Ishikawa (cell line): ENCODE measurements at regions not wholly inside any gene's neighbourhood (a gene's known extent, or its start where the extent isn't known, plus 50 kb on each side); places are given as distances from the start of the nearest gene placed in this dataset.

Source experiments
- CEBPB ChIP-seq: IDR thresholded peaks from 2 replicates; pipeline ENCODE4 v1.6.1; 2012
- CREB1 ChIP-seq: IDR thresholded peaks from 2 replicates; pipeline ENCODE4 v1.6.1; 2012; ENCODE audit warnings: low read depth
- EGR1 ChIP-seq: IDR thresholded peaks from 2 replicates; pipeline ENCODE4 v1.6.1; 2012
- EP300 ChIP-seq: IDR thresholded peaks from 2 replicates; pipeline ENCODE4 v1.6.1; 2012; ENCODE audit warnings: borderline replicate concordance
- FOXM1 ChIP-seq: IDR thresholded peaks from 2 replicates; pipeline ENCODE4 v1.6.1; 2012; ENCODE audit warnings: low read depth, borderline replicate concordance
- MAX ChIP-seq: IDR thresholded peaks from 2 replicates; pipeline ENCODE4 v1.6.1; 2012
- NFIC ChIP-seq: IDR thresholded peaks from 2 replicates; pipeline ENCODE4 v1.6.1; 2012
- RAD21 ChIP-seq: IDR thresholded peaks from 2 replicates; pipeline ENCODE4 v1.6.1; 2012; ENCODE audit warnings: low read depth
- REST ChIP-seq: IDR thresholded peaks from 2 replicates; pipeline ENCODE4 v1.6.1; 2012; ENCODE audit warnings: low read depth, mild to moderate bottlenecking
- TAF1 ChIP-seq: IDR thresholded peaks from 2 replicates; pipeline ENCODE4 v1.6.1; 2012; ENCODE audit warnings: low read depth, mild to moderate bottlenecking
- TCF12 ChIP-seq: IDR thresholded peaks from 2 replicates; pipeline ENCODE4 v1.6.1; 2012; ENCODE audit warnings: low read depth
- TEAD4 ChIP-seq: IDR thresholded peaks from 2 replicates; pipeline ENCODE4 v1.6.1; 2012
- YY1 ChIP-seq: IDR thresholded peaks from 2 replicates; pipeline ENCODE4 v1.6.1; 2012; ENCODE audit warnings: low read depth
- ZBTB7A ChIP-seq: IDR thresholded peaks from 2 replicates; pipeline ENCODE4 v1.6.1; 2012; ENCODE audit warnings: low read depth
- TF ChIP-seq, protein P1 (sequence below): IDR thresholded peaks from 2 replicates; pipeline ENCODE4 v1.6.1; 2012

DNA sequence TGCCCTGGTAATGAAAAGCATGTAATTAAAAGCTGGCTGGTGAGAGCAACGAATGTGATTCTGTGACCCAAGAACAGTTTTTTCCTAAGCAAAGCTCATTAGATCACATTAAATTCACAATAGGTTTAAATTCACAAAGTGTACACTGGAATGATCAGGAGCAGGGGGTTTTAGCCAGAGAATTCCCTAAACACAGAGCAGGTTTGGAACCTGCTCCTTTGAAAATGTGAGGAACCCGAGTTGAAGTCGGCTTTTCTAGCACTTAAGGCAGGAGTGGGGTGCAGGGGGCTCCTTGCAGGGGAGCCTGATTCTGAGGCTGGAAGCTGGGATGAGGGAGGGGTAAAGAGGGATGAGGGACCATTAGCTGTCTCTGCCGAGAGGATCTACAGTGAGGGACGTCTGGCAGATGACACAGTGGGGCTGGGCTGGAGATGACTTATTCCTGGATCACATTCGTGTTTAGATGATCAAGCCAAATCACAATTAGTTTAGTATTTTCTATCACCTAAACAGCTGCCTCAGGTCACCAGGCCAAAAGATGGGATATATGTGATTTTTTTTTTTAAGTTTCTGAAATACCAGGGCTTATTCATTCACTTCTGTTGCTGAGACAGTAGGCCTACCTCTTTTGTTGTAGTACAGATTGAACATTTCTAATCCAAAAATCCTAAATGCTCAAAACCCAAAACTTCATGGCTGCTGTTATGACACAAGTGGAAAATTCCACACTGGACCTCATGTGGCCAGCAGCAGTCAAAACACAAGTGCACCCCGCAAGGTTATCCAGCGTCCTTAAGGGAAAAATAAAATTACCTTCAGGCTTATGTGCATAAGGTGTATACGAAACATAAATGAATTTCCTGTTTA, 93.1 kb upstream of the HIVEP1 start:
- TF ChIP-seq MAX, result no peak
- TF ChIP-seq CEBPB, result no peak
- no peak for TF ChIP-seq EGR1
- no peak for TF ChIP-seq YY1
- no peak for TF ChIP-seq ZBTB7A
- no peak for TF ChIP-seq EP300
- TF ChIP-seq FOXM1, result no peak
- TF ChIP-seq RAD21, result no peak
- TF ChIP-seq TEAD4, result no peak
- no peak for TF ChIP-seq NFIC
- TF ChIP-seq, protein P1, sequence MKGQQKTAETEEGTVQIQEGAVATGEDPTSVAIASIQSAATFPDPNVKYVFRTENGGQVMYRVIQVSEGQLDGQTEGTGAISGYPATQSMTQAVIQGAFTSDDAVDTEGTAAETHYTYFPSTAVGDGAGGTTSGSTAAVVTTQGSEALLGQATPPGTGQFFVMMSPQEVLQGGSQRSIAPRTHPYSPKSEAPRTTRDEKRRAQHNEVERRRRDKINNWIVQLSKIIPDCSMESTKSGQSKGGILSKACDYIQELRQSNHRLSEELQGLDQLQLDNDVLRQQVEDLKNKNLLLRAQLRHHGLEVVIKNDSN, result no peak
- TF ChIP-seq CREB1, result no peak
- no peak for TF ChIP-seq TCF12
- TF ChIP-seq REST, result no peak
- no peak for TF ChIP-seq TAF1

DNA sequence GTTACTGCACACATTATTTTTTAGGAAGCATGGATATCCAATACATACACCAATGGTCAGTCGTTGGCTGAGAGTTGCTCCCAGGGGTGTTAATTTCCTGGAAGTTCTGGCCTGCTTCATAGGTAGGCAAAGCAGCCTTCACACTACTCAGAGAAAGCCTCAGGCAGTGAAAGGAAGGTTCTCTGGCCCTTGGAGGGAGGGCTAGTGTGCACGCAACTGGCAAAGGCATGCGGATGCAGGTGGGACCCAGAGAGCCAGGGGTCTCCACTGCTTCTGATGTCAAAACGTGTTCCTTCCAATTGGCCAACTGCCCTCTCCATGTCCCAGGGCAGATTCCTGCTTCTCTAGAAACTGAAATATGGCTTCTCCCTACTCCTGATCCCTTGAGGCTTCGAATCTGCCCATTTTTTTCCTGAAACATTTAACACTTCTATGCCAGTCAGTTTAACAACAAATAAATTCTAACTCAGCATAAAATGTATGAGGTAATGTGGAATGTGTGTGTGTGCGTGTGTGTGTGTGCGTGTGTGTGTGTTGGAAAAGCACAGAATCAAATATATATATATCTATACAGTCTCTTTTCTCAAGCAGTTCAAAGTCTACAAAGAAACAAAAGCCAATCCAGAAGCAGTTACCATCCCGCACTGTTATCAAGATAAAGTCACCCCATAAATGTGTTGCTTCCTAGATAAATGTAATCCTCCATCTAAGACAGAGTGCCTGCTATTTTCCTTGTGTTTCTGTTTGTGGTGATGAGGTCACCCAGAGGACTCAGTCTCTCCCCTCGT, 94.0 kb upstream of the HIVEP1 start:
- TF ChIP-seq YY1 (no peak), CREB1 (no peak), RAD21 (no peak), CEBPB (no peak), TEAD4 (no peak), ZBTB7A (no peak), REST (no peak), EGR1 (no peak), TAF1 (no peak), TCF12 (no peak), EP300 (no peak), MAX (no peak), NFIC (no peak), FOXM1 (no peak)
- TF ChIP-seq, protein P1, result no peak

DNA sequence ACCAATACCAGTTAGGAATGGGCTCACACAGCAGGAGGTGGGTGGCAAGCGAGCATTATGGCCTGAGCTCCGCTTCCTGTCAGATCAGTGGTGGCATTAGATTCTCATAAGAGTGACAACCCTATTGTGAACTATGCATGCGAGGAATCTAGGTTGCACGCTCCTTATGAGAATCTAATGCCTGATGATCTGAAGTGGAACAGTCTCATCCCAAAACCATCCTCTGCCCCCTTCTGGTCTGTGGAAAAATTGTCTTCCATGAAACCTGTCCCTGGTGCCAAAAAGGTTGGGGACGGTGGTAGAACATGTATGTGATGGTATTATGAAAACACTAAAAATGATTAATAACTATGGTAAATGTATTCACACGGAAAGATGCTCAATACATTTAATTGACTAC, 99.7 kb upstream of the HIVEP1 start:
- no peak for TF ChIP-seq CEBPB
- no peak for TF ChIP-seq EP300
- TF ChIP-seq, protein P1, result no peak
- no peak for TF ChIP-seq NFIC
- no peak for TF ChIP-seq REST
- TF ChIP-seq RAD21, result peak; percentile 57
